ENCODE measurements at regions not wholly inside any gene's neighbourhood (a gene's known extent, or its start where the extent isn't known, plus 50 kb on each side); places are given as distances from the start of the nearest gene placed in this dataset.

GRCh38 chr2:120418174-120418787 is 72.3 kb downstream of the INHBB start:
- H3K23ac ChIP-seq (ENCODE audit: insufficient read length, low read depth, low read length): no peak overlapping the region
- no peaks in the 10 kb centered on the region for H3K79me2 ChIP-seq (ENCODE audit: insufficient read depth, low read length)
- H3K27me3 ChIP-seq (ENCODE audit: insufficient read depth, low read length): no peaks in the 10 kb centered on the region
- Mint-ChIP-seq H3K27ac (peak overlapping the region in 2 of 3 experiments; percentile 16 to 89; a peak in 2 of 7 replicates), H3K4me3 (no peak overlapping the region; a peak in 1 of 5 replicates), H3K9me3 (no peaks in the 10 kb centered on the region; a peak in 1 of 5 replicates), H3K27me3 (ENCODE audit: low read depth) (peaks cover 71% of the 10 kb centered on the region), H3K4me1 (peaks cover 11 to 25% of the 10 kb centered on the region in 2 experiments), H3K36me3 (ENCODE audit: insufficient read depth in 1 of 3, low read depth in 3 of 3) (no peaks in the 10 kb centered on the region)
- no peaks in the 10 kb centered on the region for H3K23me2 ChIP-seq (ENCODE audit: insufficient read length, low read depth, low read length, poor library complexity, severe bottlenecking)
- no peak overlapping the region for H4K8ac ChIP-seq (replicated peaks; ENCODE audit: insufficient read length, low read depth, low read length)
- no peak overlapping the region for H2BK5ac ChIP-seq (ENCODE audit: insufficient read length, low read length)
- no peak overlapping the region for H2AK5ac ChIP-seq (ENCODE audit: insufficient read length, low read length)
- no peak overlapping the region for H3K14ac ChIP-seq (ENCODE audit: insufficient read depth, low read length)
- TF ChIP-seq CTCF (conservative IDR thresholded peaks at IDR 0.05): no peak
- no peaks in the 10 kb centered on the region for H3K79me1 ChIP-seq (ENCODE audit: insufficient read depth, low read depth, low read length, poor library complexity, severe bottlenecking)
- no peak overlapping the region for H3K4me2 ChIP-seq (ENCODE audit: insufficient read depth, insufficient read length, low read length)
- no peaks in the 10 kb centered on the region for H3K9me3 ChIP-seq (ENCODE audit: control insufficient read depth, low read depth, low read length)
- no peak overlapping the region for H3T11ph ChIP-seq (ENCODE audit: low read length)
- no peaks in the 10 kb centered on the region for H4K20me1 ChIP-seq (ENCODE audit: control insufficient read depth, insufficient read depth, insufficient read length)
- H3K4ac ChIP-seq (ENCODE audit: low read depth, low read length): no peak overlapping the region
- peak; percentile 25 for DNase-seq
- H2AFZ ChIP-seq (ENCODE audit: low read length): no peak overlapping the region
- H3K56ac ChIP-seq (ENCODE audit: insufficient read length, low read depth, low read length): no peak overlapping the region
- H2BK12ac ChIP-seq (ENCODE audit: insufficient read length, low read depth, low read length): no peak overlapping the region
- H3K27ac ChIP-seq (ENCODE audit: insufficient read length, low read depth, low read length): no peak overlapping the region
- no CpG with 5 or more reads among the region's 13 CpGs for WGBS (ENCODE audit: extremely low coverage, insufficient read length, low lambda C conversion rate)
- H4K91ac ChIP-seq (ENCODE audit: insufficient read length, low read depth, low read length): no peak overlapping the region
- no peak overlapping the region for H2BK120ac ChIP-seq (ENCODE audit: low read depth, low read length, poor library complexity, severe bottlenecking)
- H4K5ac ChIP-seq (ENCODE audit: insufficient read length, low read depth, low read length): no peak overlapping the region
- no peak overlapping the region for H2BK15ac ChIP-seq (ENCODE audit: low read depth, low read length)
- H3K4me1 ChIP-seq (ENCODE audit: insufficient read depth, low read length): no peaks in the 10 kb centered on the region
- no peak overlapping the region for H3K9ac ChIP-seq (ENCODE audit: extremely low read depth, insufficient read length, low read length)
- no peak overlapping the region for H2BK20ac ChIP-seq (ENCODE audit: low read depth, low read length, poor library complexity, severe bottlenecking)
- H3K18ac ChIP-seq (ENCODE audit: insufficient read length, low read depth, low read length): no peak overlapping the region

All from H9 (cell line).